Astrocyte (in vitro differentiated cells and primary cell): ENCODE measurements at regions not wholly inside any gene's neighbourhood (a gene's known extent, or its start where the extent isn't known, plus 50 kb on each side); places are given as distances from the start of the nearest gene placed in this dataset.

ENCODE experiments used
- CTCF ChIP-seq: IDR thresholded peaks from 2 replicates; pipeline ENCODE4 v1.5.1; 2011; ENCODE audit warnings: low read depth, mild to moderate bottlenecking, inconsistent platforms, low read length, moderate library complexity; ENCODE audit not compliant: insufficient read depth
- EZH2 ChIP-seq: IDR thresholded peaks from 2 replicates; pipeline ENCODE4 v1.6.1; 2012; ENCODE audit warnings: mild to moderate bottlenecking, low read length, inconsistent platforms; ENCODE audit not compliant: insufficient read depth

GRCh38 chr2:239584986-239585385 lies 184.2 kb upstream of the HDAC4 start:
- TF ChIP-seq CTCF (no peak), EZH2 (no peak)
